GM19193 (cell line): ENCODE measurements at regions not wholly inside any gene's neighbourhood (a gene's known extent, or its start where the extent isn't known, plus 50 kb on each side); places are given as distances from the start of the nearest gene placed in this dataset.

ENCODE experiments used
- POLR2A ChIP-seq: IDR thresholded peaks from 4 replicates; pipeline ENCODE4 v1.6.1; 2011; ENCODE audit not compliant: insufficient read depth, insufficient read length; ENCODE audit errors: extremely low read depth

DNA sequence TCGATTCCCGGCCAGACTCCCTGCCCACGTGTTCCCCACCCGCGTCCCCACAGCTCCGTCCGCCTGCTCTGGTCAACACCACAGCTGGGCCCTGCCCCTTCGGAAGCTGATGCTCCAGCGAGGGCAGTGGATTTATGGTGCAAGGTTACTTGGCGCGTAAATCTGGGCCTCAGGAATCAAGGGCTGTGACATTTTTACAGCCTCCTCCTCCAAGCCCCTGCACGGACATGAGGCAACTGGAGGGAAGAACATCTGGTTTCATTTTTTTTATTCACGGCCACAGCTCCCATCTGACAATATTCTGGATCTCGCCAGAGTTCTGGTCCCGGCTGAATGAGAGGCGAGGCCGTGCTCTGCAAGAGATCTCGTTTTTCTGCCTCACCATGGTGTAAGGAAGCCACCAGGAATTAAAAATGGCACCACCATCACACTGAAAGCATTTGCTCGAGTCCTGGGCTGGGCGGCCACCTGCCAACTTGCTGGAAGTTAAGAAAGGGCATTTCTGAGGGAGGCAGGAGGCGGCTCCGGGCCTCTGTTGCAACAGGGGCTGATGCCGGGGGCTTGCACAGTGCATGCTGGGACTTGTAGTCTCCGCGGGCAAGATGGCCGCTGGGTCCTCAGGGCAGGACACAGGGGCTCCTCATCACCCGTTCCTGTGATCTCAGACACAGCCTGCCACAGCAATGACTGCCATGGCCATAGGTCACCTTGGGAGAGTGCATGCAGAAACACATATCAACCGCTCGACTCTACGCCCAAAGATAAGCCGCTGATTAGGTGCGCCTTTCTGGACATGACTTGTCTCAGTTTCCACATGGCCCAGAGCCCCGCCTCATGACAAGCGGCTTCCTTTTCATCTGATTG is 148.5 kb downstream of the LY86 start:
- TF ChIP-seq POLR2A, result no peak

- no peak for TF ChIP-seq POLR2A
These were observed 149.2 kb downstream of the LY86 start for GRCh38 chr6:6737671-6738070.

DNA sequence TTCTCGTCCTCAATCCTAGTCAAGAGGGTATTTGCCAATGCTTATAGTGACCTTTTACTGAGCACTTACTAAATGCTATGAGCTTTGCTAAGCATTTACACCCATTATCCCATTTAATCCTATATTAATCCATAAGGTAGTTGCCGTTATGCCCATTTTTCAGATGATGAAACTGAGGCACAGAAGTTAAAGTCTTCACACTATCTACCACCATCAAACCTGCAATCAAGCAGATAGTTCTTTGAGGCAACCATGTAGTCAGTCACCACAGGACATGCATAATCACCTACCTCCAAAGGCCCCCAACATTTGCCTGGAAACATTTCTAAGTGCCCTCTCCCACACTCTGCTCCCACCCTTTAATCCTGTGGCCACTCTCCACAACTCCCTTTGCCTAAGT is 149.6 kb downstream of the LY86 start:
- no peak for TF ChIP-seq POLR2A

DNA sequence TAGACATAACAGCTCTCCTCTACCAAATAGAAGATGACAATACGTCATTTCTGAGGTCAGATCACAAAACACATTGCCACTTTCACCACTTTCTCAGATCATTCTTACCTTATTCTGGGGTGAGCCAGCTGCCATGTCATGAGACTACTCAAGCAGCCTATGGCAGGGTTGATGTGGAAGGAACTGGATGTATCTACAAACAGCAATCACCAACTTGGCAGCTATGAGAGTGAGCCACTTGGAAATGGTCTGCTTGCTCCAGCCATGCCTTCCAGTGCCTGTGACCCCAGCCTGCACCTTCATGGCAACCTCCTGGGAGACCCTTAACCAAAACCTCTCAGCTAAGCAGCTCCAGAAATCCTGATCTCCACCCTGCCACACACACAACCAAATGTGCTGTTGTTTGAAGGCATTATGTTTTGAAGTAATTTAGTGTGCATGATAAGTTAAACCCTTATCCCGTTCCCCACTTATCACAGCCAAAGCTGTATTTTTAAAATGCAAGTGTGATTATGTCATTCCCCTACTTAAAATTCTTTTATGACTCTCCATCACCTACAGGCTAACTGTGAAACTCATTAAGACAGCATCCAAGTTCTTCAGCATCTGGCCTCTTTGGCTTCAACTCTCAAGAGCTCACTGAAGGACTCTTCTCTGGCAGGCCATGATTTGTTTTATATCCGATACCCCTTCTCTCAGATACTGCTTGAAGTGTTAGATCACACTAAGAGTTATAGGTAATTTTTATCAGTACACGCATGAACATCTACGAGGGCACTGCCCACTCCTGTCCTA is 150.6 kb downstream of the LY86 start:
- no peak for TF ChIP-seq POLR2A

GRCh38 chr6:6740595-6740994 is 152.1 kb downstream of the LY86 start:
- TF ChIP-seq POLR2A, result no peak

DNA sequence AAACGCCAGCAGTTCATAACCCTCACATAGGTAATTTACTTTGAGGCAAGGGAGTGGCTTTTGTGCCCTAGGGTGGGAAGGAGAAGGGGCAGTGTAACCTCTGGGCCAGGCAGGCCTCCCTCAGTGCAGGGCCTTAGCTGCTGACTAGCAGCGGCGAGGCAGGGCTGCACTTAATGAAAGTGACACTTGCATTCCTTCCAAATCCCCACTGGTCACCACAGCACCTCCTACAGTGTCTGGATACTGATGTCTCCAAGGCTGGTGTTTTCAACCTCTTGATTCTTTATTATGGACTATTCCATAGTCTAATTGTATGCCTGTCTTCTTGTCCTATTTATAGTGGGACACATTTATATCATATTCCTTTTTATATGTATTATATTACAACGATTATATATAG is 152.7 kb downstream of the LY86 start:
- no peak for TF ChIP-seq POLR2A

- TF ChIP-seq POLR2A, result no peak
These were observed 154.0 kb downstream of the LY86 start for GRCh38 chr6:6742535-6742934.

DNA sequence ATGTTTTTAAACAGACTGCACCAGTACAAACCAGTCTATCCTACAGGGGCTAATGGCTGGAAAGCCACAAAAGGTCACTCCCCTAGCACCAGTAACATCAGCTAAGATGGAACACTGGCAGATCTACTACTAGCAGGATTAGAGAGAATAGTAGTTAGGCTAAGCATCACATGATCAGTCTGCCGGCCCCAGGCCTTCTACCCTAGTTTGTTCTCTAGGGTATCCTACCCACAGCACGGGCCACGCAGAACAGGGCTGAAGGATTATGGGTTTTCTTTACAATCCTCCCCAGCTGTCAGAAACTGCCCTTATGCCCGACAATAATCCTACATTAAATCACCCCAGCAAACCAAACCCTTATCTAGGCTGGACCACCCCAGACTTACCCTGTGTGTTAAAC is 156.0 kb downstream of the LY86 start:
- TF ChIP-seq POLR2A, result no peak

DNA sequence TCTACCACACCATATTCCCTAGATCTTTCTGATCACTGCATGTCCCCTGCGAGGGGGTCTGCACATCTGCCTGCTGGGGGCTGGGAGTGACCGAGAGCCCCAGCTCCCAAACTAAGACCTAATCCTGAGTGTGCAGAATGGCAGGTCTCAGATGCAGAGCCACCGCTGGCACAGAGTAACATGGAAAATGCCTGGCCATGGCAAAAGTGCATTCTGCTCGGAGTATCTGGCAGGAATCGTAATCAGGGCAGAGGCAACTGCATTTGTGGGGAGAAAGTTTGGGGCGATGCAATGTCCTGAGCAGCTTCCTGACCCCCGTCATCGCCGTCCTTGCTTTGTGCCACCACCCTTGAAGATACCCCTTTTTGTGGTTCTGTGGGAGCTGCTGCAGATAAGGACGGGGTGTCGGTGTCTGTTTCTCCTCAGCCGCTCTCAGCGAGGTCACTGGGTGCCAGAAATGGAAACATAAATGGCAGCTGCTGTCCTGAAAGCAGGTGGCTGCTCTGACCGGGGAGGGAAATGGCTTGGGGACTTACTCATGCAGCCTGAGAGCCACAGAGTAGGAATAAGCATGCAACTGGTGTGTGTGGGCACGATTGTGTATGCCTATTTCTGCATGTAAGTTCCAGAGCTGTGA is 157.9 kb downstream of the LY86 start:
- no peak for TF ChIP-seq POLR2A

DNA sequence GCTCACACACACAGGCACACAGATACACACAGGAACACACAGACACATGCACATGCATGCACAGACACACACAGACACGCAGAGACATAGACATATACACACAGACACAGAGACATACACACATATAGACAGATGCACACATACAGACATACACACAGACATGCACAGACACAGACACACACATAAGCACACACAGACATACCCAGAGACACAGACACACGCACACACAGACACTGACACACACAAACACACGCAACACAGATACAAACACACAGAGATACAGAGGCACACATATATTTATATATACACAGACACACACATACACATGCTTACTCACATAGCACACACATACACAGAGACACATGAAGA is 158.4 kb downstream of the LY86 start:
- TF ChIP-seq POLR2A, result no peak

DNA sequence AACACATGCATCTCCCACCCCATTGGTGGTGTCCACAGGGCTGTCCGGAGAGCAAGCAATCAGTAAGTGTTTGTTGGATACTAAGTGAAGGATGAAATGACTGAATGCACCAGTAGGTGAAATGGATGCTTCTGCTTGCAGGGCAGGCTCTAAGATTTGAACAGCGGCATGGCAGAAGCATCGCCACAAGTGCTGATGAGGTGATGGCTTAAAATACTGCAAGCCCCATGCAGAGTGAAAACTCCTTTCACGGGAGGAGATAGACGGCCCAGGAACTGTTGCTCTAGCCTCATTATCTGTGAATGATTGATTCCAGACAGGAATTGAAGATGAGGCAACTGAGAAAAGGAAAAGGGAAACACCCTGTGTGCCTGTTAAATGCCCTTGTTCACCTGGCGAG is 158.9 kb downstream of the LY86 start:
- TF ChIP-seq POLR2A, result no peak

GRCh38 chr6:6748001-6748400 is 159.5 kb downstream of the LY86 start:
- TF ChIP-seq POLR2A, result no peak

DNA sequence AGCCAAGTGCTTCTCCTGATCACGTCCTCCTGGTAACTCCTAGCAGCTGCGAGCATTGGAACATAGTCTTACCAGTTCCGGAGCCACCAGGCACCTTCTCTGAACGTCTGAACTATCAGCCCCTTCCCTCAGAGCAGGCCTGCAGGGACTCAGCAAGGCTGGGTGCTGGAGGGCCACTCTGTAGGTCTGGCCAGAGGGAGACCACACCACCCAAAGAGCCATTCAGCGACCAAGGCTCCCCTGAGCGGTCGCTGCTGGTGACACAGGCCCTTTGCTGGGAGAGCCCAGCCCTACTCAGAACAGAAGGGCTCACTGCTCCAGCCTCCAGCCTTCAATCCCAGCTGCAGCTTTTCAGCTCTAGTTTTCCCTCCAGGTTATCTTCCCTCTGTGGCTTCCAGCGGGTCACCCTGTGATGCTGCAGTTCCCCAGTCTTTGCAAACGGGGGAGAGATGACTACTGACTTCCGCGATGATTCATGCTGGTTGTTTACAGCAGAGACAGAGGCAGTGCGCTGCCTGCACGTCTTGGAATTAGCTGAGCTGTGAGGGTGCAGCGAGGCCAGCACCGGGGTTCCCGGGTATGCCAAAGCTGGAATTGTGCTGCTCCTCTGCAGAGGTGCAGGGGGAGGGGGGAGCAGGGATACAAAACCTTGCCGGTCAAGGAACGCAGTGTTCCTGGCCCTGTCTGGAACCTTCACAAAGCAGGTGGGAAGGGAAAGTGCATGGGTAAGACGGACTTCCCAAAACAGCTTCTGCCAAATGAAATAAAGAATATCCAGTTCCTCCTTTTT is 161.4 kb downstream of the LY86 start:
- TF ChIP-seq POLR2A, result no peak

DNA sequence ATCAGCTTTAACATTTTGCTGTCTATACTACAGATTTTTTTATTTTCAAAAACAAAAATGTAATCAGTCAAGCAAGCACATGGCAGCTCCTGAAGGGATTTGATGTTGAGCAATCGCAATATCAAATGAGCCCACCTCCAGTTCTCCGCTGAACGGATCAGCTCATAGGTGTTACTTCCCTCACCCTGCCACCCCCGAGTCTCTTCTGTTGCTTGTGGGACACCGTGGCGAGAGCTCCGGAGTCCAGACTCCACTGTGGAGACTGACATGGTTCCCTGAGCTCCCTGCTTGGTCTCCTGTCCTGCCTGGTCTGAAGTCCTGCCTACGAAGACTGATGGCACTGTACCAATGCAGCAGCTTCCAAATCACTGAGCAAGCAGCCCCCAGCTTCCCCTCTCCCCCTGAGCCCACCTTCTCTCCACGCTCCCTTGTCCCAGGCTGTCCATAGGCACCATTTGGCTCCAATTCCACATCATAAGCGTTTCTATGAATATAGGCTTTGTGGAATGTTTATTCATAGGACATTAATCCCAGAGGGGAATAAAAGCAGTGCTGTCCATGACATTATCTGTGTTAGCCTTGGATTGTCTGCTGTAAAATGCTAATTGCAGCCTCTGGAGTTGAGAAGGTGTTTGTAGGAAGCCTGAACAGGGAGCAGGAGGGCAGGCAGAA is 162.2 kb downstream of the LY86 start:
- TF ChIP-seq POLR2A, result no peak
